SU-DHL-6 (cell line): ENCODE measurements at regions not wholly inside any gene's neighbourhood (a gene's known extent, or its start where the extent isn't known, plus 50 kb on each side); places are given as distances from the start of the nearest gene placed in this dataset.

Experiments used
- EZH2phosphoT487 ChIP-seq: fragments of 200-600 bp; sonication (generic), shearing (Covaris generic); conservative IDR thresholded peaks from 2 replicates; pipeline ENCODE4 v1.6.1; 2018; ENCODE audit warnings: mild to moderate bottlenecking, antibody characterized with exemption, low read length, moderate library complexity, mixed read lengths
- TF ChIP-seq, protein P1 (sequence below): fragments of 200-600 bp; sonication (generic); IDR thresholded peaks from one replicate; pipeline ENCODE4 v1.5.1; 2017; ENCODE audit warnings: antibody characterized with exemption, mild to moderate bottlenecking, low read length, moderate library complexity; ENCODE audit not compliant: insufficient read depth, poor library complexity, severe bottlenecking

DNA sequence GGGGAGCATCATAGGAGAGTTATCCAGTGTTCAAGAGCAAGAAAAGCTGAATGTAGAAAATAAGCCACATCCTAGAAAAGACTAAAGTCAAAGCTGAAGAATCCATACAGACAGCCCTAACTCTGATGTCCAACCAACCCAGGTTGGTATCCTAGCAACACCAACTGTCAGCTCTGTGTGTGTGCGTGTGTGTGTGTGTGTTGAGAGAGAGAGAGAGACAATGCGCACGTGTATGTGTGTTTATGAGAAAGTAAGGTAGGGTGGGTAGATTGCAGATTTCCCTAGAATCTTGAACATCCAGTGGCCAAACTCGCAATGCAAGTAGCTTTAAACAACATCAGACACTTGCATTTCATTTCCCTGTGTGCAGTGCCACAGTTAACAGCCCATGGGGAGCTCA, 274.9 kb downstream of the FAM181B start:
- TF ChIP-seq, protein P1, sequence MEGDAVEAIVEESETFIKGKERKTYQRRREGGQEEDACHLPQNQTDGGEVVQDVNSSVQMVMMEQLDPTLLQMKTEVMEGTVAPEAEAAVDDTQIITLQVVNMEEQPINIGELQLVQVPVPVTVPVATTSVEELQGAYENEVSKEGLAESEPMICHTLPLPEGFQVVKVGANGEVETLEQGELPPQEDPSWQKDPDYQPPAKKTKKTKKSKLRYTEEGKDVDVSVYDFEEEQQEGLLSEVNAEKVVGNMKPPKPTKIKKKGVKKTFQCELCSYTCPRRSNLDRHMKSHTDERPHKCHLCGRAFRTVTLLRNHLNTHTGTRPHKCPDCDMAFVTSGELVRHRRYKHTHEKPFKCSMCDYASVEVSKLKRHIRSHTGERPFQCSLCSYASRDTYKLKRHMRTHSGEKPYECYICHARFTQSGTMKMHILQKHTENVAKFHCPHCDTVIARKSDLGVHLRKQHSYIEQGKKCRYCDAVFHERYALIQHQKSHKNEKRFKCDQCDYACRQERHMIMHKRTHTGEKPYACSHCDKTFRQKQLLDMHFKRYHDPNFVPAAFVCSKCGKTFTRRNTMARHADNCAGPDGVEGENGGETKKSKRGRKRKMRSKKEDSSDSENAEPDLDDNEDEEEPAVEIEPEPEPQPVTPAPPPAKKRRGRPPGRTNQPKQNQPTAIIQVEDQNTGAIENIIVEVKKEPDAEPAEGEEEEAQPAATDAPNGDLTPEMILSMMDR, result no peak
- no peak for TF ChIP-seq EZH2phosphoT487
